Mesenchymal stem cell (in vitro differentiated cells and primary cell): ENCODE measurements at regions not wholly inside any gene's neighbourhood (a gene's known extent, or its start where the extent isn't known, plus 50 kb on each side); places are given as distances from the start of the nearest gene placed in this dataset.
"Not testable (repeated sequence)": the region's sequence is repeated elsewhere in the genome, so short reads cannot be mapped to it uniquely, and the experiment has no call there.

ENCODE experiments used
- DNase-seq: peaks from one replicate; pipeline ENCODE4 v3.0.0-alpha.2; 2013
- H2AFZ ChIP-seq: one replicate; pipeline ENCODE4 v1.6.1; 2013; ENCODE audit warnings: low read depth, mild to moderate bottlenecking, control low read depth, inconsistent platforms, low read length, moderate library complexity
- H2AK5ac ChIP-seq: 2 replicates; pipeline ENCODE4 v1.6.1; 2013; ENCODE audit warnings: low read length, moderate library complexity, mild to moderate bottlenecking, inconsistent platforms; ENCODE audit not compliant: severe bottlenecking
- H2BK120ac ChIP-seq: one replicate; pipeline ENCODE4 v1.6.1; 2013; ENCODE audit warnings: low read depth, mild to moderate bottlenecking, inconsistent platforms, low read length, moderate library complexity
- H2BK12ac ChIP-seq, 2 experiments: one replicate each; pipeline ENCODE4 v1.6.1; 2013; ENCODE audit warnings: inconsistent platforms in 2 of 2, low read length in 2 of 2, mild to moderate bottlenecking in 2 of 2, moderate library complexity in 2 of 2, control low read depth in 1 of 2
- H2BK15ac ChIP-seq: one replicate; pipeline ENCODE4 v1.6.1; 2013; ENCODE audit warnings: mild to moderate bottlenecking, low read depth, inconsistent platforms; ENCODE audit not compliant: poor library complexity, severe bottlenecking
- H2BK5ac ChIP-seq: 2 replicates; pipeline ENCODE4 v1.6.1; 2013; ENCODE audit warnings: low read depth, mild to moderate bottlenecking, low read length, control low read depth, inconsistent platforms; ENCODE audit not compliant: poor library complexity, severe bottlenecking
- H3K14ac ChIP-seq, 2 experiments: one replicate each; pipeline ENCODE4 v1.6.1; 2013; ENCODE audit warnings: inconsistent platforms in 2 of 2, low read length in 2 of 2, control low read depth in 1 of 2, mild to moderate bottlenecking in 1 of 2, moderate library complexity in 1 of 2
- H3K18ac ChIP-seq, 2 experiments: one replicate each; pipeline ENCODE4 v1.6.1; 2013; ENCODE audit warnings: inconsistent platforms in 2 of 2, low read length in 2 of 2, control low read depth in 1 of 2, low read depth in 1 of 2, mild to moderate bottlenecking in 1 of 2
- H3K23ac ChIP-seq, 2 experiments: one replicate each; pipeline ENCODE4 v1.6.1; 2013; ENCODE audit warnings: inconsistent platforms in 2 of 2, low read length in 2 of 2, mild to moderate bottlenecking in 2 of 2, moderate library complexity in 2 of 2, control low read depth in 1 of 2
- H3K27ac ChIP-seq: 2 replicates; pipeline ENCODE4 v1.5.1; 2013; ENCODE audit warnings: mild to moderate bottlenecking, moderate library complexity, low read length, control low read depth, inconsistent platforms; ENCODE audit not compliant: poor library complexity, severe bottlenecking
- H3K27me3 ChIP-seq, 2 experiments: 2 replicates each; pipeline versions ENCODE4 v1.6.1 to v1.7.0; 2013; ENCODE audit warnings: low read length in 2 of 2, mild to moderate bottlenecking in 2 of 2, moderate library complexity in 2 of 2, control low read depth in 1 of 2, inconsistent platforms in 1 of 2; ENCODE audit not compliant: control insufficient read depth in 1 of 2, insufficient read depth in 1 of 2
- H3K36me3 ChIP-seq, 2 experiments: 2 replicates each; pipeline versions ENCODE4 v1.6.1 to v1.7.0; 2013; ENCODE audit warnings: low read length in 2 of 2, control low read depth in 1 of 2, inconsistent platforms in 1 of 2, low read depth in 1 of 2, mild to moderate bottlenecking in 1 of 2; ENCODE audit not compliant: insufficient read depth in 2 of 2, control insufficient read depth in 1 of 2
- H3K4ac ChIP-seq, 2 experiments: one replicate each; pipeline ENCODE4 v1.6.1; 2013; ENCODE audit warnings: inconsistent platforms in 2 of 2, low read length in 2 of 2, mild to moderate bottlenecking in 2 of 2, moderate library complexity in 2 of 2, control low read depth in 1 of 2, low read depth in 1 of 2
- H3K4me1 ChIP-seq: 2 replicates; pipeline ENCODE4 v1.6.1; 2013; ENCODE audit warnings: low read depth, low read length, control low read depth; ENCODE audit not compliant: control insufficient read depth, insufficient read depth
- H3K4me2 ChIP-seq: 2 replicates; pipeline ENCODE4 v1.6.1; 2013; ENCODE audit warnings: low read length, mild to moderate bottlenecking, inconsistent platforms; ENCODE audit not compliant: poor library complexity, severe bottlenecking
- H3K4me3 ChIP-seq, 2 experiments: 2 replicates each; pipeline versions ENCODE4 v1.5.1 to v1.7.0; 2013; ENCODE audit warnings: low read length in 2 of 2, mild to moderate bottlenecking in 2 of 2, control low read depth in 1 of 2, low read depth in 1 of 2; ENCODE audit not compliant: insufficient read depth in 1 of 2
- H3K79me1 ChIP-seq: replicated peaks from 2 replicates; pipeline ENCODE4 v1.6.1; 2013; ENCODE audit warnings: mild to moderate bottlenecking, control low read depth, low read length, inconsistent platforms; ENCODE audit not compliant: poor library complexity, severe bottlenecking
- H3K9ac ChIP-seq: 2 replicates; pipeline ENCODE4 v1.7.0; 2013; ENCODE audit warnings: mild to moderate bottlenecking, low read length, moderate library complexity
- H3K9me3 ChIP-seq: 2 replicates; pipeline ENCODE4 v1.7.0; 2013; ENCODE audit warnings: mild to moderate bottlenecking, low read length; ENCODE audit not compliant: control insufficient read depth
- H4K8ac ChIP-seq: one replicate; pipeline ENCODE4 v1.6.1; 2013; ENCODE audit warnings: inconsistent platforms, mild to moderate bottlenecking, low read length, moderate library complexity
- H4K91ac ChIP-seq: one replicate; pipeline ENCODE4 v1.6.1; 2013; ENCODE audit warnings: mild to moderate bottlenecking, low read length, inconsistent platforms
- WGBS: methylation state at CpG from one replicate; pipeline ENCODE4 v1.1.7; 2013; ENCODE audit warnings: mixed read lengths; 5-methylcytosine and 5-hydroxymethylcytosine counted together

- H2AK5ac ChIP-seq = no peak overlapping the region
- H3K14ac ChIP-seq = no peak overlapping the region
- no peak overlapping the region for H3K18ac ChIP-seq
- H4K91ac ChIP-seq = no peak overlapping the region
- H2BK15ac ChIP-seq = no peak overlapping the region
- DNase-seq = no peak
- H3K27ac ChIP-seq = no peak overlapping the region
- H3K36me3 ChIP-seq = no peaks in the 10 kb centered on the region
- no peak overlapping the region for H2AFZ ChIP-seq
- H3K27me3 ChIP-seq = no peaks in the 10 kb centered on the region
- no peak overlapping the region for H3K23ac ChIP-seq
- no peaks in the 10 kb centered on the region for H3K9me3 ChIP-seq
- no peak overlapping the region for H2BK120ac ChIP-seq
- no peaks in the 10 kb centered on the region for H3K79me1 ChIP-seq
- 94% methylated on average over 1 of the region's 1 CpG for WGBS
- no peak overlapping the region for H4K8ac ChIP-seq
- no peaks in the 10 kb centered on the region for H3K4me1 ChIP-seq
- no peak overlapping the region for H3K9ac ChIP-seq
- H3K4me3 ChIP-seq = no peak overlapping the region
- H3K4me2 ChIP-seq = no peak overlapping the region
- no peak overlapping the region for H2BK12ac ChIP-seq
- H2BK5ac ChIP-seq = no peak overlapping the region
- H3K4ac ChIP-seq = no peak overlapping the region
These were observed 498.9 kb downstream of the STK39 start for GRCh38 chr2:167748536-167748935.

GRCh38 chr2:167745667-167746066 is 501.7 kb downstream of the STK39 start:
- H3K4me1 ChIP-seq = no peaks in the 10 kb centered on the region
- WGBS = no CpG with 5 or more reads among the region's 2 CpGs

GRCh38 chr2:167739921-167740320 is 507.5 kb downstream of the STK39 start:
- not testable (repeated sequence) for H2BK120ac ChIP-seq, H3K4me2 ChIP-seq, H4K91ac ChIP-seq, DNase-seq, H3K79me1 ChIP-seq, H2AFZ ChIP-seq, H3K4ac ChIP-seq, H2BK12ac ChIP-seq, H3K9ac ChIP-seq, H3K4me1 ChIP-seq, H3K36me3 ChIP-seq, H3K18ac ChIP-seq, H3K23ac ChIP-seq, H3K4me3 ChIP-seq, H3K14ac ChIP-seq, H4K8ac ChIP-seq, H3K27me3 ChIP-seq, H2BK15ac ChIP-seq, H2AK5ac ChIP-seq, H3K9me3 ChIP-seq, H2BK5ac ChIP-seq, H3K27ac ChIP-seq
- no CpG with 5 or more reads among the region's 1 CpG for WGBS

More at GRCh38 chr2:167745667-167746066, 501.7 kb downstream of the STK39 start:
- Histone ChIP-seq H2BK12ac (no peak overlapping the region), H3K9me3 (no peaks in the 10 kb centered on the region), H3K79me1 (no peaks in the 10 kb centered on the region), H4K91ac (no peak overlapping the region), H4K8ac (no peak overlapping the region), H3K14ac (no peak overlapping the region), H2BK5ac (no peak overlapping the region), H3K4me2 (no peak overlapping the region), H2BK15ac (no peak overlapping the region), H2BK120ac (no peak overlapping the region), H3K36me3 (no peaks in the 10 kb centered on the region), H3K4ac (no peak overlapping the region), H3K9ac (no peak overlapping the region), H3K18ac (no peak overlapping the region), H3K23ac (no peak overlapping the region), H3K4me3 (no peak overlapping the region), H2AK5ac (no peak overlapping the region), H2AFZ (no peak overlapping the region), H3K27me3 (no peaks in the 10 kb centered on the region), H3K27ac (no peak overlapping the region)
- no peak for DNase-seq

GRCh38 chr2:167733747-167734146 is 513.6 kb downstream of the STK39 start:
- H3K4ac ChIP-seq = no peak overlapping the region

More at GRCh38 chr2:167733747-167734146, 513.6 kb downstream of the STK39 start:
- H4K91ac ChIP-seq = no peak overlapping the region
- H4K8ac ChIP-seq = no peak overlapping the region
- no peaks in the 10 kb centered on the region for H3K9me3 ChIP-seq
- no peaks in the 10 kb centered on the region for H3K79me1 ChIP-seq
- no peak overlapping the region for H3K18ac ChIP-seq
- no peak overlapping the region for H3K23ac ChIP-seq
- no peak overlapping the region for H3K9ac ChIP-seq
- no peaks in the 10 kb centered on the region for H3K36me3 ChIP-seq
- no peak overlapping the region for H3K14ac ChIP-seq
- no peaks in the 10 kb centered on the region for H3K4me1 ChIP-seq
- DNase-seq = peak; percentile 30
- H2BK12ac ChIP-seq = no peak overlapping the region
- no peak overlapping the region for H3K4me2 ChIP-seq
- no peak overlapping the region for H2AK5ac ChIP-seq
- no peak overlapping the region for H2BK15ac ChIP-seq
- H3K27ac ChIP-seq = no peak overlapping the region
- H2BK5ac ChIP-seq = no peak overlapping the region
- no peak overlapping the region for H3K4me3 ChIP-seq
- H2BK120ac ChIP-seq = no peak overlapping the region
- H2AFZ ChIP-seq = peak overlapping the region; percentile 74
- WGBS = 64% methylated on average over 1 of the region's 2 CpGs
- no peaks in the 10 kb centered on the region for H3K27me3 ChIP-seq
